ENCODE measurements at regions not wholly inside any gene's neighbourhood (a gene's known extent, or its start where the extent isn't known, plus 50 kb on each side); places are given as distances from the start of the nearest gene placed in this dataset.

DNA sequence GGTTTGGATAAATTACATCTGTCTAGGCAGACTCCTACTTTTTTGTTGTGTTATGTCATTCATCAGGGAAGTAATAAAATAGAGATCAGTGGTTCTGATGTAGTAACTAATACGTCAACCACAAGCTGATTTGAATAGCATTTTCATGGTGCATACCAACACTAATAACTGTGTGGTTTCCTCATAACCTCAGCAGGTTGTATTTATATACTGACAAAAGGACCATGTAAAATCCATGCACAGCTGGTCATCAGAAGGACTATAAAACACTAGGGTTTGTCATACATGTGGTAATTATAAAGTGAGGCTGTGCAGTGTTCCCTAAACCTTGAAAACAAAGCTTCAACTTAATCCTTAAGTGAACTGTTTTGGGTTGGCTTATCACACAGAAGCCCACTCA lies 216.8 kb upstream of the RBMS3 start:
- ATAC-seq (ENCODE audit: low FRiP score in 2 of 2) = no peak
- Histone ChIP-seq H3K27me3 (no peaks in the 10 kb centered on the region), H3K27ac (no peak overlapping the region), H3K9me3 (no peaks in the 10 kb centered on the region), H3K36me3 (no peaks in the 10 kb centered on the region), H3K4me1 (peaks cover 0 to 12% (median 6%) of the 10 kb centered on the region in 4 donors), H3K4me3 (no peak overlapping the region)
- 42 to 79% methylated on average over 1 of the region's 1 CpG for WGBS, 2 donors
- TF ChIP-seq, protein P1, sequence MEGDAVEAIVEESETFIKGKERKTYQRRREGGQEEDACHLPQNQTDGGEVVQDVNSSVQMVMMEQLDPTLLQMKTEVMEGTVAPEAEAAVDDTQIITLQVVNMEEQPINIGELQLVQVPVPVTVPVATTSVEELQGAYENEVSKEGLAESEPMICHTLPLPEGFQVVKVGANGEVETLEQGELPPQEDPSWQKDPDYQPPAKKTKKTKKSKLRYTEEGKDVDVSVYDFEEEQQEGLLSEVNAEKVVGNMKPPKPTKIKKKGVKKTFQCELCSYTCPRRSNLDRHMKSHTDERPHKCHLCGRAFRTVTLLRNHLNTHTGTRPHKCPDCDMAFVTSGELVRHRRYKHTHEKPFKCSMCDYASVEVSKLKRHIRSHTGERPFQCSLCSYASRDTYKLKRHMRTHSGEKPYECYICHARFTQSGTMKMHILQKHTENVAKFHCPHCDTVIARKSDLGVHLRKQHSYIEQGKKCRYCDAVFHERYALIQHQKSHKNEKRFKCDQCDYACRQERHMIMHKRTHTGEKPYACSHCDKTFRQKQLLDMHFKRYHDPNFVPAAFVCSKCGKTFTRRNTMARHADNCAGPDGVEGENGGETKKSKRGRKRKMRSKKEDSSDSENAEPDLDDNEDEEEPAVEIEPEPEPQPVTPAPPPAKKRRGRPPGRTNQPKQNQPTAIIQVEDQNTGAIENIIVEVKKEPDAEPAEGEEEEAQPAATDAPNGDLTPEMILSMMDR (IDR thresholded peaks at IDR 0.05) = no peak
- TF ChIP-seq POLR2AphosphoS5 (IDR thresholded peaks at IDR 0.05) (no peak), POLR2A (IDR thresholded peaks at IDR 0.05) (no peak), EP300 (IDR thresholded peaks at IDR 0.05) (no peak)
- no peak for DNase-seq

DNA sequence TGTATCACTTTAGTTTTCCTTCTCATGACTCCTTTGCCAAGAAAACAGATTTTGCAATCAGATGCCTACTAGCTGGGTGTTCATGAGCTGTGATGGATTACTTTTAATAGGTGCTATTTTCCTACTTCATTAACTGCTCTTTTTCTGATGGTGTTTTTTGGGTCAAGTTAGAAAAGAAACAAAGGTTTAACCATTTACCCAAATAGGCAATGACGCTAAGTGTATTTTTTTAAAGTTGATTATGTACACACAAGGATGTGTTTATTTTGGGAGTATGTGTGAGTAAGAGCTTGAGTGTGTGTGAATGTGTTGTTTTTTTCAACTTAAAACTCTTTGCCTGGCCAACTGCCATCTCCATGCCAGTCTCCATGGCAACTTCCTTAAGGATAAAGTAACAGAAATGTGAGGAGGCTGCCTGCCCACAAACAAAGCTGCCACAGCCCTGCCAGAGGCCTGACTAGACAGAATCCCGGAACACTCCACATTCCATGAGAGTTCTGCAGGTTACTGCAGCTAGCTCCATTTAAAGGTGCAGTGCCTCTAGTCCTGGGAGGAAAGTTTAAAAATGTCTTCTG lies 215.6 kb upstream of the RBMS3 start:
- H3K27me3 ChIP-seq = no peaks in the 10 kb centered on the region
- no peak overlapping the region for H3K4me3 ChIP-seq
- peaks cover 0 to 12% (median 6%) of the 10 kb centered on the region in 4 donors for H3K4me1 ChIP-seq
- 28 to 37% methylated on average over 2 of the region's 2 CpGs for WGBS, 2 donors
- TF ChIP-seq POLR2AphosphoS5 (IDR thresholded peaks at IDR 0.05) (peak in 1 of 2 donors; percentile 38), EP300 (IDR thresholded peaks at IDR 0.05) (peak in 1 of 4 donors; percentile 27), POLR2A (IDR thresholded peaks at IDR 0.05) (no peak)
- TF ChIP-seq, protein P1 (IDR thresholded peaks at IDR 0.05) = no peak
- peak; percentile 83 to 94 for ATAC-seq (ENCODE audit: low FRiP score in 2 of 2)
- DNase-seq = peak in 1 of 2 donors; percentile 84
- H3K27ac ChIP-seq = no peak overlapping the region
- no peaks in the 10 kb centered on the region for H3K9me3 ChIP-seq
- no peaks in the 10 kb centered on the region for H3K36me3 ChIP-seq

DNA sequence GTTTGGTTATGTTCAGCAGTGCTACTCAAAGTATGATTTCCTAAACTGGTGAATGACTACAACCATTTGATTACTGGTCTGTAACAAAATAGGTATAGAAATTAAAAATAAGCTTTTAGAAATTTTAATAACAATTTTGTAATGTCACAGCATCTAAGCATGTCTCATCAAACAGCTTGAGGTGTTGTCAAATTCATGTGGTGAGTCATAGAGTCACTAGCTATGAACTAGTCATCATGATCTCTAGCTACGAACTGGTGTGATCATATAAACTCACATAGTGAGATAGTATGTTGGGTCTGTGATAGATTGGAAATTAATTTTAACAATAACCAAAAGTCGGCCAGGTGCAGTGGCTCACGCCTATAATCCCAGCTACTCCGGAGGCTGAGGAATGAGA lies 213.9 kb upstream of the RBMS3 start:
- no peak for ATAC-seq (ENCODE audit: low FRiP score in 2 of 2)
- no peaks in the 10 kb centered on the region for H3K36me3 ChIP-seq

DNA sequence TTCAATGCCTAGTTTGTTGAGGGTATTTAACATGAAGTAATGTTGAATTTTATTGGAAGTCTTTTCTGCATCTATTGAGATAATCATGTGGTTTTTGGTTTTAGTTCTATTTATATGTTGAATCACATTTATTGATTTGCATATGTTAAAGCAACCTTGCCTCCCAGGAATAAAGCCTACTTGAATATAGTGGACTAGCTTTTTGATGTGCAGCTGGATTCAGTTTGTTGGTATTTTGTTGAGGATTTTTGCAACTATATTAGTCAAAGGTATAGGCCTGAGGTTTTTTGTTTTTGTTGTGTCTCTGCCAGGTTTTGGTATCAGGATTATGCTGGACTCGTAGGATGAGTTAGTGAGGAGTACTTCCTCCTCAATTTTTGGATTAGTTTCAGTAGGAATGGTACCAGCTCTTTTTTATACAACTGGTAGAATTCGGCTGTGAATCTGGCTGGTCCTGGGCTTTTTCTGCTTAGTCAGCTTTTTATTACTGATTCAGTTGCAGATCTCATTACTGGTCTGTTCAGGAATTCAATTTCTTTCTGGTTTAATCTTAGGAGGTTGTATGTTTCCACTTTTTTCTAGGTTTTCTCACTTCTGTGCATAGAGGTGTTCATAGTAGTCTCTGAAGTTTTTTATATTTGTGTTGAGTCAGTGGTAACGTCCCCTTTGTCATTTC lies 209.8 kb upstream of the RBMS3 start:
- H3K4me3 ChIP-seq = no peak overlapping the region
- 71 to 73% methylated on average over 3 of the region's 3 CpGs for WGBS, 2 donors
- no peak for DNase-seq
- H3K27me3 ChIP-seq = no peaks in the 10 kb centered on the region
- TF ChIP-seq EP300 (IDR thresholded peaks at IDR 0.05) = no peak
- no peak for TF ChIP-seq POLR2AphosphoS5 (IDR thresholded peaks at IDR 0.05)
- TF ChIP-seq POLR2A (IDR thresholded peaks at IDR 0.05) = no peak
- TF ChIP-seq, protein P1 (IDR thresholded peaks at IDR 0.05) = no peak
- no peak for ATAC-seq (ENCODE audit: low FRiP score in 2 of 2)
- H3K36me3 ChIP-seq = no peaks in the 10 kb centered on the region
- no peaks in the 10 kb centered on the region for H3K4me1 ChIP-seq
- no peaks in the 10 kb centered on the region for H3K9me3 ChIP-seq
- no peak overlapping the region for H3K27ac ChIP-seq

More for the DNA sequence above, 213.9 kb upstream of the RBMS3 start:
- Histone ChIP-seq H3K27ac (no peak overlapping the region), H3K9me3 (no peaks in the 10 kb centered on the region), H3K4me3 (no peak overlapping the region), H3K4me1 (peaks cover 0 to 12% (median 6%) of the 10 kb centered on the region in 4 donors), H3K27me3 (no peaks in the 10 kb centered on the region)
- DNase-seq = no peak
- 92% methylated on average over 4 of the region's 4 CpGs for WGBS, 2 donors
- TF ChIP-seq POLR2A (IDR thresholded peaks at IDR 0.05) (no peak), POLR2AphosphoS5 (IDR thresholded peaks at IDR 0.05) (no peak), EP300 (IDR thresholded peaks at IDR 0.05) (no peak)
- TF ChIP-seq, protein P1 (IDR thresholded peaks at IDR 0.05) = no peak

Data from upper lobe of left lung (tissue), 6 donors.